HepG2 (cell line): ENCODE measurements at regions not wholly inside any gene's neighbourhood (a gene's known extent, or its start where the extent isn't known, plus 50 kb on each side); places are given as distances from the start of the nearest gene placed in this dataset.

ENCODE experiments used
- ATAC-seq: fragments of 200-7000 bp; cut with Tn5 transposase; 3 replicates; pipeline ENCODE4 v1.9.1; 2020; ENCODE audit warnings: mild to moderate bottlenecking, moderate library complexity
- BruUV-seq: library from RNA; stranded (reverse); fragments of 400-500 nt; replicated peaks from 2 replicates; lab custom pipeline; 2021; lab: Mats Ljungman, UMichigan
- CTCF ChIA-PET: fragments of 300-600 bp; formaldehyde crosslinking; extraction: SDS; loops from one replicate; lab custom pipeline; 2021; ENCODE audit warnings: low total read pairs, inconsistent platforms, low intra/inter-chr PET ratio; lab: Yijun Ruan, JAX
- POLR2A ChIA-PET: fragments of 350-600 bp; sonication (Branson Sonifier 250); formaldehyde crosslinking; loops from one replicate; lab custom pipeline; 2020; ENCODE audit warnings: antibody characterized with exemption, inconsistent platforms; lab: Yijun Ruan, JAX
- DNase-seq: peaks from one replicate; pipeline ENCODE4 v3.0.0-alpha.2; 2015; ENCODE audit warnings: low spot score
- FAIRE-seq: peaks from 3 replicates; lab custom pipeline; 2011; peaks lifted over from hg19 to GRCh38; lab: Jason Lieb, UNC
- H2AFZ ChIP-seq: one replicate; pipeline ENCODE4 v1.6.1; 2011; ENCODE audit warnings: low read length, inconsistent platforms
- H3K27ac ChIP-seq: fragments of 300-600 bp; 3 replicates; pipeline ENCODE4 v1.8.0; 2011; ENCODE audit warnings: mixed run types, mild to moderate bottlenecking, mixed read lengths, low read length, inconsistent platforms; ENCODE audit not compliant: insufficient read depth; ENCODE audit errors: extremely low read length
- H3K27me3 ChIP-seq, 2 experiments: fragments of 200-600 bp in 1 of 2; 2 replicates in 1 of 2; 3 replicates in 1 of 2; pipeline versions ENCODE4 v1.6.0 to v1.8.0; 2011; ENCODE audit warnings: low read length in 2 of 2, mild to moderate bottlenecking in 2 of 2, moderate library complexity in 2 of 2, inconsistent platforms in 1 of 2; ENCODE audit not compliant: insufficient read depth in 2 of 2, control insufficient read depth in 1 of 2
- H3K36me3 ChIP-seq, 2 experiments: fragments of 200-600 bp in 1 of 2; replicated peaks in 1 of 2; 2 replicates in 1 of 2; 3 replicates in 1 of 2; pipeline versions ENCODE4 v1.5.1 to v1.8.0; 2011; ENCODE audit warnings: low read length in 2 of 2, inconsistent platforms in 1 of 2; ENCODE audit not compliant: insufficient read depth in 2 of 2, control insufficient read depth in 1 of 2
- H3K4me1 ChIP-seq: 2 replicates; pipeline ENCODE4 v1.5.1; 2012; ENCODE audit warnings: low read length, inconsistent platforms; ENCODE audit not compliant: insufficient read depth
- H3K4me2 ChIP-seq: 2 replicates; pipeline ENCODE4 v1.6.0; 2011; ENCODE audit warnings: low read depth, low read length, inconsistent platforms
- H3K4me3 ChIP-seq, 3 experiments: fragments of 200-600 bp in 1 of 3; sonication (generic), shearing (Covaris generic) in 1 of 3; replicated peaks in 1 of 3; 2 replicates each; pipeline ENCODE4 v1.5.1; 2011 to 2016; ENCODE audit warnings: low read length in 3 of 3, inconsistent platforms in 2 of 3, low read depth in 2 of 3, mild to moderate bottlenecking in 2 of 3, control low read depth in 1 of 3, mixed read lengths in 1 of 3; ENCODE audit not compliant: insufficient read depth in 1 of 3
- H3K79me2 ChIP-seq: one replicate; pipeline ENCODE4 v1.6.1; 2011; ENCODE audit warnings: low read length, inconsistent platforms; ENCODE audit not compliant: insufficient read depth
- H3K9ac ChIP-seq: 2 replicates; pipeline ENCODE4 v1.6.0; 2011; ENCODE audit warnings: mild to moderate bottlenecking, low read depth, low read length, inconsistent platforms; ENCODE audit not compliant: insufficient read depth
- H3K9me3 ChIP-seq: 2 replicates; pipeline ENCODE4 v1.5.1; 2012; ENCODE audit warnings: mild to moderate bottlenecking, low read length
- H4K20me1 ChIP-seq: 2 replicates; pipeline ENCODE4 v1.6.0; 2011; ENCODE audit warnings: inconsistent platforms, mild to moderate bottlenecking, low read length, moderate library complexity; ENCODE audit not compliant: insufficient read depth
- CENPX ChIP-seq: sonication (generic); formaldehyde crosslinking; IDR thresholded peaks from 2 replicates; pipeline ENCODE4 v1.9.0; 2021; ENCODE audit warnings: mild to moderate bottlenecking, missing genetic modification reagents, moderate library complexity
- GPN1 ChIP-seq: sonication (generic); formaldehyde crosslinking; IDR thresholded peaks from 2 replicates; pipeline ENCODE4 v1.5.1; 2020; ENCODE audit warnings: missing genetic modification reagents, borderline replicate concordance
- HNF4A ChIP-seq: sonication (generic); formaldehyde crosslinking; IDR thresholded peaks from 2 replicates; pipeline ENCODE4 v1.4.0; 2020; ENCODE audit warnings: missing genetic modification reagents
- MATR3 ChIP-seq: sonication (generic); formaldehyde crosslinking; IDR thresholded peaks from 2 replicates; pipeline ENCODE4 v1.4.0; 2020; ENCODE audit warnings: missing genetic modification reagents
- PRPF4 ChIP-seq: fragments of 200-400 bp; formaldehyde crosslinking; IDR thresholded peaks from 2 replicates; pipeline ENCODE4 v1.6.1; 2016; ENCODE audit warnings: low read length, low read depth; ENCODE audit not compliant: poor library complexity, severe bottlenecking
- SALL2 ChIP-seq: sonication (generic); formaldehyde crosslinking; IDR thresholded peaks from 2 replicates; pipeline ENCODE4 v1.8.1; 2023; ENCODE audit warnings: mild to moderate bottlenecking, missing genetic modification reagents, inconsistent platforms
- ZBTB10 ChIP-seq: sonication (generic); formaldehyde crosslinking; IDR thresholded peaks from 2 replicates; pipeline ENCODE4 v1.4.0; 2020; ENCODE audit warnings: missing genetic modification reagents, borderline replicate concordance
- ZFP1 ChIP-seq: IDR thresholded peaks from 2 replicates; pipeline ENCODE4 v1.6.1; 2016
- ZNF331 ChIP-seq: sonication (generic); formaldehyde crosslinking; IDR thresholded peaks from 2 replicates; pipeline ENCODE4 v1.4.0; 2020; ENCODE audit warnings: missing genetic modification reagents
- ZNF337 ChIP-seq: sonication (generic); formaldehyde crosslinking; IDR thresholded peaks from 2 replicates; pipeline ENCODE4 v1.5.1; 2020; ENCODE audit warnings: missing genetic modification reagents, low read depth, mild to moderate bottlenecking, borderline replicate concordance
- WGBS: methylation state at CpG from one replicate; pipeline ENCODE4 v1.1.6; 2017; ENCODE audit warnings: low lambda C conversion rate; 5-methylcytosine and 5-hydroxymethylcytosine counted together
- in situ Hi-C: cut with HindIII; loops from 2 replicates; pipeline ENCODE4 v1.10.0; 2017; ENCODE audit warnings: low pct_unique_long_range_greater_than_20kb; ENCODE audit not compliant: extremely low pct_ligation_motif_present
- intact Hi-C: fragments of 100-400 bp; cut with micrococcal nuclease; formaldehyde crosslinking; loops from one replicate; pipeline ENCODE4 v1.10.0; 2022; ENCODE audit not compliant: unreplicated experiment
- TF ChIP-seq, protein P1 (sequence below): sonication (generic); formaldehyde crosslinking; IDR thresholded peaks from 2 replicates; pipeline ENCODE4 v1.4.0; 2020; ENCODE audit warnings: missing genetic modification reagents

GRCh38 chr5:111854186-111854585 is 97.2 kb upstream of the NREP start:
- Histone ChIP-seq H3K9me3 (no peaks in the 10 kb centered on the region), H3K4me3 (no peak overlapping the region), H2AFZ (no peak overlapping the region), H3K9ac (no peak overlapping the region), H3K79me2 (no peaks in the 10 kb centered on the region), H4K20me1 (no peaks in the 10 kb centered on the region), H3K27me3 (no peaks in the 10 kb centered on the region), H3K4me1 (no peaks in the 10 kb centered on the region)
- intact Hi-C loops, result no loop called here
- in situ Hi-C loops, result no loop called here
- CTCF ChIA-PET, result no interaction called here
- no peak for ATAC-seq
- DNase-seq, result no peak
- no peak for TF ChIP-seq CENPX (CRISPR knock-in tag)
- TF ChIP-seq, all 625 proteins: peak for 0
- POLR2A ChIA-PET, result no interaction called here
- no peak for FAIRE-seq
- 0% methylated on average over 1 of the region's 2 CpGs for WGBS
- Histone ChIP-seq H3K36me3 (no peaks in the 10 kb centered on the region), H3K4me2 (no peak overlapping the region), H3K27ac (no peak overlapping the region)
- no TSS peak for BruUV-seq

GRCh38 chr5:111853748-111854147 is 96.8 kb upstream of the NREP start:
- ATAC-seq, result no peak
- TF ChIP-seq GPN1 (no peak), ZNF331 (CRISPR knock-in tag) (no peak), PRPF4 (no peak), HNF4A (CRISPR knock-in tag) (no peak), ZBTB10 (no peak), MATR3 (CRISPR knock-in tag) (no peak), ZFP1 (no peak), SALL2 (CRISPR knock-in tag) (no peak), ZNF337 (CRISPR knock-in tag) (no peak)
- TF ChIP-seq, protein P1, sequence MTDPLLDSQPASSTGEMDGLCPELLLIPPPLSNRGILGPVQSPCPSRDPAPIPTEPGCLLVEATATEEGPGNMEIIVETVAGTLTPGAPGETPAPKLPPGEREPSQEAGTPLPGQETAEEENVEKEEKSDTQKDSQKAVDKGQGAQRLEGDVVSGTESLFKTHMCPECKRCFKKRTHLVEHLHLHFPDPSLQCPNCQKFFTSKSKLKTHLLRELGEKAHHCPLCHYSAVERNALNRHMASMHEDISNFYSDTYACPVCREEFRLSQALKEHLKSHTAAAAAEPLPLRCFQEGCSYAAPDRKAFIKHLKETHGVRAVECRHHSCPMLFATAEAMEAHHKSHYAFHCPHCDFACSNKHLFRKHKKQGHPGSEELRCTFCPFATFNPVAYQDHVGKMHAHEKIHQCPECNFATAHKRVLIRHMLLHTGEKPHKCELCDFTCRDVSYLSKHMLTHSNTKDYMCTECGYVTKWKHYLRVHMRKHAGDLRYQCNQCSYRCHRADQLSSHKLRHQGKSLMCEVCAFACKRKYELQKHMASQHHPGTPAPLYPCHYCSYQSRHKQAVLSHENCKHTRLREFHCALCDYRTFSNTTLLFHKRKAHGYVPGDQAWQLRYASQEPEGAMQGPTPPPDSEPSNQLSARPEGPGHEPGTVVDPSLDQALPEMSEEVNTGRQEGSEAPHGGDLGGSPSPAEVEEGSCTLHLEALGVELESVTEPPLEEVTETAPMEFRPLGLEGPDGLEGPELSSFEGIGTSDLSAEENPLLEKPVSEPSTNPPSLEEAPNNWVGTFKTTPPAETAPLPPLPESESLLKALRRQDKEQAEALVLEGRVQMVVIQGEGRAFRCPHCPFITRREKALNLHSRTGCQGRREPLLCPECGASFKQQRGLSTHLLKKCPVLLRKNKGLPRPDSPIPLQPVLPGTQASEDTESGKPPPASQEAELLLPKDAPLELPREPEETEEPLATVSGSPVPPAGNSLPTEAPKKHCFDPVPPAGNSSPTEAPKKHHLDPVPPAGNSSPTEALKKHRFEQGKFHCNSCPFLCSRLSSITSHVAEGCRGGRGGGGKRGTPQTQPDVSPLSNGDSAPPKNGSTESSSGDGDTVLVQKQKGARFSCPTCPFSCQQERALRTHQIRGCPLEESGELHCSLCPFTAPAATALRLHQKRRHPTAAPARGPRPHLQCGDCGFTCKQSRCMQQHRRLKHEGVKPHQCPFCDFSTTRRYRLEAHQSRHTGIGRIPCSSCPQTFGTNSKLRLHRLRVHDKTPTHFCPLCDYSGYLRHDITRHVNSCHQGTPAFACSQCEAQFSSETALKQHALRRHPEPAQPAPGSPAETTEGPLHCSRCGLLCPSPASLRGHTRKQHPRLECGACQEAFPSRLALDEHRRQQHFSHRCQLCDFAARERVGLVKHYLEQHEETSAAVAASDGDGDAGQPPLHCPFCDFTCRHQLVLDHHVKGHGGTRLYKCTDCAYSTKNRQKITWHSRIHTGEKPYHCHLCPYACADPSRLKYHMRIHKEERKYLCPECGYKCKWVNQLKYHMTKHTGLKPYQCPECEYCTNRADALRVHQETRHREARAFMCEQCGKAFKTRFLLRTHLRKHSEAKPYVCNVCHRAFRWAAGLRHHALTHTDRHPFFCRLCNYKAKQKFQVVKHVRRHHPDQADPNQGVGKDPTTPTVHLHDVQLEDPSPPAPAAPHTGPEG (CRISPR knock-in tag), result no peak

More at GRCh38 chr5:111853748-111854147, 96.8 kb upstream of the NREP start:
- Histone ChIP-seq H2AFZ (no peak overlapping the region), H3K79me2 (no peaks in the 10 kb centered on the region), H4K20me1 (no peaks in the 10 kb centered on the region), H3K4me1 (no peaks in the 10 kb centered on the region), H3K9me3 (no peaks in the 10 kb centered on the region), H3K4me2 (no peak overlapping the region), H3K9ac (no peak overlapping the region), H3K27ac (no peak overlapping the region), H3K4me3 (no peak overlapping the region), H3K36me3 (no peaks in the 10 kb centered on the region), H3K27me3 (no peaks in the 10 kb centered on the region)
- in situ Hi-C loops, result no loop called here
- FAIRE-seq (no peak), DNase-seq (no peak)
- ChIA-PET POLR2A (no interaction called here), CTCF (no interaction called here)
- intact Hi-C loops, result no loop called here
- no TSS peak for BruUV-seq
- 70% methylated on average over 3 of the region's 3 CpGs for WGBS
